ENCODE measurements at regions not wholly inside any gene's neighbourhood (a gene's known extent, or its start where the extent isn't known, plus 50 kb on each side); places are given as distances from the start of the nearest gene placed in this dataset.

GRCh38 chr1:185560760-185561159, 173.4 kb upstream of the HMCN1 start:
- no peak overlapping the region for H3K14ac ChIP-seq (ENCODE audit: insufficient read depth, low read length)
- H2BK5ac ChIP-seq (ENCODE audit: insufficient read length, low read length) = no peak overlapping the region
- H2AFZ ChIP-seq (ENCODE audit: low read length) = no peak overlapping the region
- TF ChIP-seq, protein P1, sequence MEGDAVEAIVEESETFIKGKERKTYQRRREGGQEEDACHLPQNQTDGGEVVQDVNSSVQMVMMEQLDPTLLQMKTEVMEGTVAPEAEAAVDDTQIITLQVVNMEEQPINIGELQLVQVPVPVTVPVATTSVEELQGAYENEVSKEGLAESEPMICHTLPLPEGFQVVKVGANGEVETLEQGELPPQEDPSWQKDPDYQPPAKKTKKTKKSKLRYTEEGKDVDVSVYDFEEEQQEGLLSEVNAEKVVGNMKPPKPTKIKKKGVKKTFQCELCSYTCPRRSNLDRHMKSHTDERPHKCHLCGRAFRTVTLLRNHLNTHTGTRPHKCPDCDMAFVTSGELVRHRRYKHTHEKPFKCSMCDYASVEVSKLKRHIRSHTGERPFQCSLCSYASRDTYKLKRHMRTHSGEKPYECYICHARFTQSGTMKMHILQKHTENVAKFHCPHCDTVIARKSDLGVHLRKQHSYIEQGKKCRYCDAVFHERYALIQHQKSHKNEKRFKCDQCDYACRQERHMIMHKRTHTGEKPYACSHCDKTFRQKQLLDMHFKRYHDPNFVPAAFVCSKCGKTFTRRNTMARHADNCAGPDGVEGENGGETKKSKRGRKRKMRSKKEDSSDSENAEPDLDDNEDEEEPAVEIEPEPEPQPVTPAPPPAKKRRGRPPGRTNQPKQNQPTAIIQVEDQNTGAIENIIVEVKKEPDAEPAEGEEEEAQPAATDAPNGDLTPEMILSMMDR (conservative IDR thresholded peaks at IDR 0.05) = no peak
- H3K27ac Mint-ChIP-seq = no peak overlapping the region
- H4K91ac ChIP-seq (ENCODE audit: insufficient read length, low read depth, low read length) = no peak overlapping the region
- no peak overlapping the region for H3K9ac ChIP-seq (ENCODE audit: extremely low read depth, insufficient read length, low read length)
- no peak overlapping the region for H2BK120ac ChIP-seq (ENCODE audit: low read depth, low read length, poor library complexity, severe bottlenecking)
- WGBS (ENCODE audit: extremely low coverage, insufficient read length, low lambda C conversion rate) = no CpG with 5 or more reads among the region's 4 CpGs
- H2AK5ac ChIP-seq (ENCODE audit: insufficient read length, low read length) = no peak overlapping the region
- H4K8ac ChIP-seq (replicated peaks; ENCODE audit: insufficient read length, low read depth, low read length) = no peak overlapping the region
- no peak for DNase-seq
- H3K4me3 Mint-ChIP-seq = no peak overlapping the region
- no peak overlapping the region for H3K27ac ChIP-seq (ENCODE audit: insufficient read length, low read depth, low read length)
- H2BK12ac ChIP-seq (ENCODE audit: insufficient read length, low read depth, low read length) = no peak overlapping the region
- no peak overlapping the region for H3K4me2 ChIP-seq (ENCODE audit: insufficient read depth, insufficient read length, low read length)
- H3K4ac ChIP-seq (ENCODE audit: low read depth, low read length) = no peak overlapping the region
- no peak overlapping the region for H3T11ph ChIP-seq (ENCODE audit: low read length)
- no peak overlapping the region for H3K56ac ChIP-seq (ENCODE audit: insufficient read length, low read depth, low read length)
- no peaks in the 10 kb centered on the region for H3K36me3 Mint-ChIP-seq (ENCODE audit: insufficient read depth in 1 of 3, low read depth in 3 of 3)
- H4K5ac ChIP-seq (ENCODE audit: insufficient read length, low read depth, low read length) = no peak overlapping the region
- no peaks in the 10 kb centered on the region for H3K9me3 Mint-ChIP-seq
- no peaks in the 10 kb centered on the region for H3K79me1 ChIP-seq (ENCODE audit: insufficient read depth, low read depth, low read length, poor library complexity, severe bottlenecking)
- peaks cover under 1% of the 10 kb centered on the region; the same call in 1 of the 2 replicates for H3K27me3 Mint-ChIP-seq (ENCODE audit: low read depth)
- H3K23me2 ChIP-seq (ENCODE audit: insufficient read length, low read depth, low read length, poor library complexity, severe bottlenecking) = no peaks in the 10 kb centered on the region
- H3K79me2 ChIP-seq (ENCODE audit: insufficient read depth, low read length) = no peaks in the 10 kb centered on the region
- H3K23ac ChIP-seq (ENCODE audit: insufficient read length, low read depth, low read length) = no peak overlapping the region
- no peaks in the 10 kb centered on the region for H3K4me1 ChIP-seq (ENCODE audit: insufficient read depth, low read length)
- H3K27me3 ChIP-seq (ENCODE audit: insufficient read depth, low read length) = no peaks in the 10 kb centered on the region
- H2BK15ac ChIP-seq (ENCODE audit: low read depth, low read length) = no peak overlapping the region
- H3K18ac ChIP-seq (ENCODE audit: insufficient read length, low read depth, low read length) = no peak overlapping the region
- no peaks in the 10 kb centered on the region for H3K9me3 ChIP-seq (ENCODE audit: control insufficient read depth, low read depth, low read length)
- H3K4me1 Mint-ChIP-seq = peaks cover 4 to 6% of the 10 kb centered on the region in 2 experiments; a peak in 3 of 4 replicates
- no peaks in the 10 kb centered on the region for H4K20me1 ChIP-seq (ENCODE audit: control insufficient read depth, insufficient read depth, insufficient read length)
- no peak overlapping the region for H2BK20ac ChIP-seq (ENCODE audit: low read depth, low read length, poor library complexity, severe bottlenecking)

Measured in H9 (cell line).